GM19239 (cell line): ENCODE measurements at regions not wholly inside any gene's neighbourhood (a gene's known extent, or its start where the extent isn't known, plus 50 kb on each side); places are given as distances from the start of the nearest gene placed in this dataset.
"Not testable (repeated sequence)": the region's sequence is repeated elsewhere in the genome, so short reads cannot be mapped to it uniquely, and the experiment has no call there.

Experiments used
- DNase-seq: peaks from one replicate; pipeline ENCODE4 v3.0.0; 2011; ENCODE audit warnings: low spot score; ENCODE audit not compliant: insufficient read length
- FAIRE-seq: peaks from 2 replicates; lab custom pipeline; 2011; peaks lifted over from hg19 to GRCh38; lab: Jason Lieb, UNC

GRCh38 chr4:148837571-148837970 lies 395.4 kb upstream of the NR3C2 start:
- not testable (repeated sequence) for FAIRE-seq, DNase-seq

GRCh38 chr4:148834804-148835631 lies 392.8 kb upstream of the NR3C2 start:
- no peak for FAIRE-seq
- DNase-seq, result no peak

- DNase-seq (no peak), FAIRE-seq (no peak)
These were observed 389.7 kb upstream of the NR3C2 start for GRCh38 chr4:148831945-148832344.

- DNase-seq, result no peak
- no peak for FAIRE-seq
These were observed 386.1 kb upstream of the NR3C2 start for GRCh38 chr4:148828291-148828690.

GRCh38 chr4:148827781-148828180 lies 385.6 kb upstream of the NR3C2 start:
- no peak for DNase-seq
- no peak for FAIRE-seq

GRCh38 chr4:148823419-148823769 lies 381.2 kb upstream of the NR3C2 start:
- no peak for DNase-seq
- no peak for FAIRE-seq

DNA sequence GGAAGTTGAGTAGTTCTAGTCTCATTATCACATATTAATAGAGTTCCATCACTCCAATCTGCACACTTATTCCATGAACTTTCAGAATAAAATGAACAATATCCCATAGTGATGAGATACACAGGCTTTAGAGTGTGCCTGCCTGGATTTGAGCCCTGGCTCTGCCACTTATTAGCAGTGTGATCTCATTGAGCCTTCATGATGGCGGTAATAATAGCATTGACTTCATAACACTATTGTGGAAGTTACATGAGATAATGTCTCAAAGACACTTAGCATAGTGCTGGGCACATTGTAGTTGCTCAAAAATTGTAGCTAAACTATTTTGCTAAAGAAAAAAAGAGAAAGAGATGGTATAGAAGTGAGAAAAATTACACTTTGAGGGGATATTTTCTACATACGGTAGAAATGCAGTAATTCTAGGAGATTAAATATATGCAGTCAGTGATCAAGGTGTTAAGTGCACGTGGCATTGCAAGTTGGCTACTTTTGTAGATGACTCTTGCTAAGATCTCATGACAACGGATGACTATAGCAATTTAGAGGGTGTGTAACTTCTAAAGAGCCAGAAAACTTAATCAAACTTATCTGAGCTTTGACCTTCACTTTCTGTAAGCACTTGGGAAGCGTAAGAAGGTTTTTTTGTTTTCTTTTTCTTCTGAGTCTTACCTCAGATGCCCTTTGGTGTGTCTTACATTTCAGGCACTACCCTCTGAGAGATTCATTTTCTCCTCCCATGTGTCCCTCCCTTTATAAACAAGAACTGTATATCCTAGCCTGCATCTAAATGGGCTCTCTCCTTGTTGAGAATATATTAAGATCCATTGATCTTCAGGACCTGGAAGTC lies 380.6 kb upstream of the NR3C2 start:
- DNase-seq, result no peak
- FAIRE-seq, result no peak

DNA sequence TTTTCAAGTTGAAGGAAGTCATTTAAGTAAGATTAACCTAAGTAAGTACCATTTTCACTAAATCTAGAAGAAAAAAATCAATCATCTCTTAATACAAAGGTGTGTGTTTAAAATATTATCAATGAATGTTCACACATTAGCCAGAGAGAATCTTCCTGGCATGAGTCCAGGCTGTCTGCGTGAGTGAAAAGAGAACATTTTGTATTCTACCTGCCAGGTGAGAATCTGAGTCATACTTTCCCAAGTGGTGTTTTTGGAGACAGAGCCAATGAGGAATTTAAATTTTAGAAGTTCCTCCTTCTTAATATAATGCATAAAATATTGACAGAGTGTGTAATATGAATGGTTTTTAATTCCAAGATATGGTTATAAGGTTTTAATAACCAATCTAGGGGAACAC lies 371.8 kb upstream of the NR3C2 start:
- FAIRE-seq (no peak), DNase-seq (no peak)

DNA sequence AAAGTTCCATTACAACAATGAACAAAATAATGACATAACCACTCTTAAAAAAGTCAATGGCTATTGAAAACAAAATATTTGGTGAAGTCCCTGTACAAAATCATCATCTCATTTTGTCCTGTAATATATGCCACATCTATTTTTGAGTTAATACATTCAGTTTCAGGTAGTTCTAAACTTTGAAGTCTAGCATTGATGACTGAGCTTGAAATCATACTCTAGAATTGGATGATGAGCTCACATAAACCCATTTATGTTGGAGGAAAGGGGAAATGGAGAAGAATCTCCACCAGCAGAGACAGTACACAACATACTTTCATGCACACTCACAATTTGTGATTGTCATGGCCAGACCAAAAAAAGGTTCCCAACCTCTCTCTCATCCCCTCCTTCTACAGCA lies 371.1 kb upstream of the NR3C2 start:
- FAIRE-seq, result no peak
- no peak for DNase-seq

DNA sequence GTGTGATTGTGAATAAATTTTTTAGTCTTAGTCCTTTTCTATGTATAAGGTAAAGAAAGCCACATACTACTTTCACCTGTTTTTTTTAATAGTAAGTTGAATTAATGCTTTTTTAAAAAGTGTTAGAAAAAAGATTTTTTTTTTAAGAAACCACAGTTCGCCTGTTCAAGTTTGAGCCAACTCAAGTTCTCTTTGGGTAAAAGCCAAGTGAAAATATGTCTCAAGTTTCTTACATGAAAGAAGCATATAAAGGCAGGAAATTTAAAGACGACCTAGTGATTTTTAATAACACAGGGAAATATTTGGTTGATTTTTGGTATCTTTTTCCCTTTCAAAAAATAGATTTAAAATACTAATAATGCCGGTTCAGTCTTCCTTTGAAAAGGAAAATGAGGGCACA lies 369.9 kb upstream of the NR3C2 start:
- DNase-seq (no peak), FAIRE-seq (no peak)

DNA sequence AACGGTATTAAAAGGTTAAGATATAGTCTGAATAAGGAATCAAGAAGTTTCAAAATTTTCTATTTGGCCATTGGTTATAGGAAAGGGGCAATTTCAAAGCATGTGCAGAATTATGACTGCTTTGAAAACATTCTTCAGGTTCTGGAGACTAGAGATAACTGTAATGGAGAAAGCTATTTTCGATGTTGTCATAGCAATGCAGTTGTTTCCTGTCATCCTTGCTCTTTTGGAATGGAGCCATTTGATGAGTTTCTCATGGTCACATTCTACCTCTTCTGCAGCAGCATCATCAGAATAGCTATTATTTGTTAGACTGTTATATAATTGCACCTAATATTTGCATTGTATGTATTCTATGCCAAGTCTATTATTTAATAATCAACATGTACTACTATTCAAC lies 368.2 kb upstream of the NR3C2 start:
- DNase-seq (no peak), FAIRE-seq (no peak)

DNA sequence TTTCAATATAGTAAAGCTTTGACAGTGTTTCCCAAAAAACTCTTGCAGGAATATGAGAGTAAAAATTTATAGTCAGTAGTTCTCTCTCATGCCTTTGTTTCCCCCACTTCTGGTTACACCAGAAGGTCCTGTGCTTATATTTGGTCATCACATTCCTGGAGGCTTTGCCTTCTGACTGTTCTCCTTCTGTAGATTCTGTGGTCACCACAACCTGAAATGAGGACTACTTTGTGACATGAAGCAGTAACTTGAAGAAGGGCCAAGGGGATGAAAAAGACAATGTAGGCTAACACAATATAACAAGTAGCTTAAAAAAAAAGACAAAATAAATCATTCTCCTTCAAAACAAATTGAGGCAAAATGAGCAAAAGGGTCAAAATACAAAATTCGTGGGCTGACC lies 366.2 kb upstream of the NR3C2 start:
- FAIRE-seq, result no peak
- DNase-seq, result no peak

DNA sequence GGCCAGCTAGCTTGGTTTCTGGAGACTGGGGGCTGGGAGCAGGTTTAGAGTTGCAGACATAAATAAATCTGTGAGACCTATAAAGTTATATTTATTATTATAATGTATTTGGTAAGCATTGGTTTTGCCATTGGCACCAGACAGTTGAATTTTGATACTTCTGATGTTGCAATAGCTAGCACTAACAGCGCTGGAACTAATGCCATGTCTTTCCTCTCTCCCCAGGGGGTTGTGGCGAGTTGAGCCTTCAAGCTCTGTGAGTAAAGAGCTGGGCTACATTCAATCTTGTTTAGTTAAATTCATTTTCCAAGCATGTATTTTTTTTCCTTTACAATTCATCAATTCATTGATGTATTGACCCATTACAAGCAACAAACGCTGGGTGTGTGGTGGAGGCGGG lies 358.7 kb upstream of the NR3C2 start:
- FAIRE-seq, result no peak
- DNase-seq, result no peak

DNA sequence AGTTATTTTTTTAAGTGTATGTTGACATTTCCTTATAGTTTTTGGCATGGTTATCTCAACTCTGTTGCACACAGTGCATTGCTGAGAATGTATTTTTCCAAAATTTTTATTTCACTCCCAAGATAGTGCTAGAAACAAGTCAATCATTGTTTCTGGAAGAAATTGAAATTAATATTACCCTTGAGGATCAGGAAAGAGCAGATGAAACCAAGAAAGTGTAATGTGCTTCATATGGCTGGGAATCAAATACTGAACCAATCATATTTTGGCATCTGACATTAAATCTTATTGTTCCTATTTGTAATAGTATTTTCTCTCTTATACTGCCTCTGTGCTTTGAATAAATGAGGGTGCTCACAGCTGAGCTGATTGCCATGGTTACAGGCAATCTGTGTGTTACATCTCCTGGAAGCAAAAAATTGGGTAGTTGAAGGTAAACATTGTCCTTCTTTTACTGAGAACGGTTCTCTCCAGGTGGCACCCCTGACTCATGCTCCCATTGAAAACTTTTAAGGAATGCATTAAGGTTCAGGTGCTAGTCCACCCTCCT lies 358.2 kb upstream of the NR3C2 start:
- DNase-seq (no peak), FAIRE-seq (no peak)

DNA sequence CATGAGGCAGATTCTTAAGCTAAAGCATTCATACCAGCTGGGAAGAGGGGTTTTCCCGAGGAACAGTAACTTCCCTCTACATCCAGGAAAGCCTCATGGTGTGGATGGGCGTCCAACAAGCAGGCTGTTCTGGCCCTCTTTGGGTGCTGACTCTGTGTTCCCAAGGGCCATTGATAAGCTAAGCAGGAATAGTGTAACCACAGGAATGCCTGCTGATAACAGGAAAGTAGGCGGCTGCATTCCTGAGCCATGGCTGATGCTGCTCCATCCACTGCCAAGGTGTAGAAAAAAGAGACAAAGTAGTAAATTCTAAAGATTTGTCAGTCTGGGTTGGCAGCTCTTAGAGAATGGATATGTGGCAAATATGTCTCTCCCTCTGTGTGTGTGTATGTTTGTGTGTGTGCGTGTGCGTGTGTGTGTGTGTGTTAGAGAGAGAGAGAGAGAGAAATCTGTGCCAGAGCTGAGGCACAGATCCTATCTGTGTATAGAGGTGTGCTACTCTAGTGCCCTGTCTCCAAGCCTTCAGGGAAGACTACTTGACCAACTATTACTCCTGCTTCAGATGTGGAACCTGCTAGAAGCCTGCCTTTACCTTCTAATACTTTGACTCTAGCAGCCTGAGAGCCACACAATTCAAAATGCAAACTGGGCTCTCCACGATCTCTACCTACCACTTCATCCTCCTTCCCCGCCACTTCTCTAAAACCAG lies 353.1 kb upstream of the NR3C2 start:
- DNase-seq (no peak), FAIRE-seq (no peak)

GRCh38 chr4:148793221-148793620 lies 351.0 kb upstream of the NR3C2 start:
- DNase-seq, result no peak
- no peak for FAIRE-seq

DNA sequence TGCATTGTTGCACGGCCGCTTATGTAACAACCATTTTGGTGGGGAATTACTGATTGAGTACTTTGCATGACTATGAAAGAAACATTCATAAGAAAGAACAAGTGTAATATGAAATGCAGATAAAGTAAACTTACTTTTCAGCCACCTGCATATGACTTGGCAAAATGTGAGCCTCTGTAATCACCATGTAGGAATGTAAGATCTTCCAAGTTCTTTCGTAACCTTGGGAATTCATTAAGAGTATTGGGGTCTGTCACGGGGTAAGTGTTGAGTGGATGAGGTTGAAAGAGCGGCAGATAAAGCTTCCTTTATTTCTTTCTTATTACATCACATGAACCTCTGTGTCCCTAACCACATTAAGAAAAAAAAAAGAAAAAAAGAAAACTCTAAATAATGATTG lies 348.5 kb upstream of the NR3C2 start:
- DNase-seq, result no peak
- FAIRE-seq, result no peak

GRCh38 chr4:148790246-148790645 lies 348.0 kb upstream of the NR3C2 start:
- no peak for DNase-seq
- no peak for FAIRE-seq

DNA sequence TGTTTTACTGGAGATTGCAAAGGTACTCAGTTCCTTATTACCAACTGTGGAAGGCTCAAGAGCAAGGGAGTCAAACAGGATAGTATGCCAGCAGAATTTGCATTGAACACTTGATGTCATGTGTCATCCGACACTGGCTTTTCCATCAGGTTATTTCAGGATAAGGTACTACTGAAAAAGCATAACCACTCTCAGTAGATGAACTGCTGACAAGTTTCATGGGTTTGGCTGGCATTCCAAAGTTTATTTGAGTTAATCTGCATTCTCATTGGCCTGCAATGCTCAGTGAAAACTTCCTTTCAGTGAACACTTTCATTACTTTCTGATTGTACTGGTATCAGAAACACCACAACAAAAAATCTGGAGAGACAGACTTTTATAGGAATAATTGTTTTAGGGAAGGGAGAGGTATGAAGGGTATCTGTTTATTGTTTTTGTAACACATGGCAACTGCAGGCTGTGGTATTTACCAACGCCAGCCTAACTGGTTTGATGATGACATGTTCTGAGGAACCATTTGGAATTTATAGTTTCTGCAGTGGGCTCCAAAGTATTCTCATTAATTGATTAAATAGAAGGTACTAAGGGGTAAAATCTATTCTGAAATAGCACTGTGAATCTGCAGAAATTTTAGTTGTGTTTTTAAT lies 345.7 kb upstream of the NR3C2 start:
- DNase-seq (no peak), FAIRE-seq (no peak)

DNA sequence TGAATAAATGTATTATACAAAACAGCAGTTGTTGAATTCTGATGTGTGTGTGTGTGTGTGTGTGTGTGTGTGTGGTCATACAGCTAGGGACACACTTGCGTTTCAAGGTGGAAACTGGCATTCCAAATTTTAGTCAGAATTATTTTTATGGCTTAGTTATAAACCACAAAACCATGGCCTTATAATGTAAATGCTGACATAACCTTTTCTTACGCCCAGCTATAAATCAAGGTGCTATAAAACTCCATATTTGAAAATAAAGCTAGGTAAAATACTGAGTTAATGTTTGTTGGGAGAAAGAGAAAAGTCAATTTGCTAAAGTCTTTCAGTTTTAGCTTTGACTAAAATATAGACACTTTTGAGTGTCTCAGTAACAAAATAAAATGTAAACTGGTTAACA lies 345.1 kb upstream of the NR3C2 start:
- DNase-seq, result no peak

More for the DNA sequence above, 345.1 kb upstream of the NR3C2 start:
- FAIRE-seq, result no peak
